ENCODE measurements at regions not wholly inside any gene's neighbourhood (a gene's known extent, or its start where the extent isn't known, plus 50 kb on each side); places are given as distances from the start of the nearest gene placed in this dataset.
"Not testable (repeated sequence)": the region's sequence is repeated elsewhere in the genome, so short reads cannot be mapped to it uniquely, and the experiment has no call there.

DNA sequence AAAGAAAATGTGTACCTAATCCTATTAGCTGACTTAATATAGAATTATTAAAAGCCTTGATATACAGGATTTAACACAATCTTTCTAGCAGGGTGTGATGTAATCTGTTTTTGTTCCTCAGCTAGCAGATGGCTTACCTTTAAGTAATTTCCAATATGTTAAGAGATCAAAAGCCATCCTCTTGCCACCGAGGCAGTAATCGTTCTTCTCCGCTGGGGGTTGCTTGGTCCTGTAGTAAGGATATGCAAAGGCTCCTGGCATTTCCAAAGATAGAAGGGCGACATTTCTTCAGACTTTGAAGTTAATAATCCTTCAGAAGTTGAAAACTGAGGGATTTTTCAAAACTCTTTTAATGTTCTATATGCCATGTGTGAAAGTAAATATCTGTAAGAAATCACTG lies 156.4 kb downstream of the FZD1 start:
- Mint-ChIP-seq H3K4me1 (no peaks in the 10 kb centered on the region), H3K9me3 (peaks cover 0 to 7% (median 0%) of the 10 kb centered on the region in 9 donors), H3K27me3 (peaks cover 2 to 23% (median 6%) of the 10 kb centered on the region in 5 donors), H3K27ac (no peak overlapping the region), H3K4me3 (no peak overlapping the region), H3K36me3 (no peaks in the 10 kb centered on the region)
- ATAC-seq: no peak
- DNase-seq: no peak
- POLR2A ChIA-PET: no interaction called here

DNA sequence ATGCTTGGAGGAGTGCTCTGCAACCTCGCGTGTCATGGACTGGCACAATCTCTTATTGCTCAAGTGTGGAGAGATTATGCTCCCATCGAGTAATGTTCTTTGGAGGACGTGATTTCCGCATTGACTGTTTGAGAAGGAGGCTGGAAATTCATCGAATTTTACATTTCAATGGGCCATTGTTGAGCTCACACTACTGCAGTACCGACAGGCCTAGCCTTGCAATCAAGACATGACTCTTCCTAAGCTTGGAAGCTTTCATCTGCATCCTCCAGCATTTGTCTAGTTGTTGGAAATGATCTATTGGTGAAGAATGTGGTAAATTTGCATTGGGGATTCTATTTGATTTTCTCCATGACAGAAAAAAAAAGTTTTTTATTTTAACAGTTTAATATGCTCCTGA lies 156.8 kb downstream of the FZD1 start:
- H3K27ac Mint-ChIP-seq: no peak overlapping the region
- no peak for ATAC-seq
- H3K4me1 Mint-ChIP-seq: no peaks in the 10 kb centered on the region
- H3K9me3 Mint-ChIP-seq: peaks cover 0 to 7% (median 0%) of the 10 kb centered on the region in 9 donors
- peaks cover 2 to 26% (median 6%) of the 10 kb centered on the region in 5 donors for H3K27me3 Mint-ChIP-seq
- no peaks in the 10 kb centered on the region for H3K36me3 Mint-ChIP-seq
- H3K4me3 Mint-ChIP-seq: no peak overlapping the region
- POLR2A ChIA-PET: no interaction called here
- no peak for DNase-seq

DNA sequence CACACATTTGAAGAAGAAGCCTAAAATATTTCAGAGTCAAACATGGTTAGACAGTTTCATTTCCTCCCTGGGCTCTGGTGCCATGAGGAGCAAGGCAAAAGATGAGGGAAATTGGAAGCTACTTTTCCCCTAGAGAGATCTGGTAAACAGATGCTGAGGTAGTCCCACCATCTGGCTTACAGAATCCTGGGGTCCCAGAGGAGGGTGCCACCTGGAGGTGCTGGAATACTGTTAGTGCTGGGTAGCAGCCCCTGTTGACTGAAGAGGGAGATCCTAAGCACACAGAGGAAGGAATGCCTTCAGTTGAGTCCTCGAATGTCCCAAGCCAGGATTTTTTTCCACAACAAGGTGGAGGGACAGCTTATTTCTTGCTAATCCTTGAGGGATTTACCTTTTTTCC lies 160.1 kb downstream of the FZD1 start:
- Mint-ChIP-seq H3K4me3 (no peak overlapping the region), H3K9me3 (peaks cover 0 to 14% (median 0%) of the 10 kb centered on the region in 9 donors), H3K27me3 (peaks cover 3 to 26% (median 6%) of the 10 kb centered on the region in 5 donors), H3K36me3 (no peaks in the 10 kb centered on the region), H3K27ac (no peak overlapping the region), H3K4me1 (no peaks in the 10 kb centered on the region)
- no peak for ATAC-seq
- POLR2A ChIA-PET: no interaction called here
- DNase-seq: no peak

DNA sequence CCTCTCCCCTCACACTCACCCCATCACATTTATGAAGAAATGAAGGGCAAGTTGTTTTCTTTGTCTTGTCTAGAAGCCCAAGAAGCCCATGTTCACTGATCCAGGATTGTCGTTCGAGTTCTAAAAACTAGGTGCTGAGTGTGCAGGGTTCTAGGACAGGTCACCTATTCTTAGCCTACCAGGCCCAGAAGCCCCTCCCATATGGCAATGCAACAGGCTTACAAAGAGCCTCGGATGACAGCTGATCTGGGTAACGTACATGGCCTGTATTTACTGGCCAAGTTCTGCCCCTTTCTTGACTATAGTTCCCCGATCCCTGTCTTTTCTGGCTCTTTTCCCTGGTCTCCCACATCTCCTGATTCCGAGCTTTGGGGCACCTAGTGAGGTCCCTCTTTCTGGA lies 160.9 kb downstream of the FZD1 start:
- Mint-ChIP-seq H3K4me1 (no peaks in the 10 kb centered on the region), H3K27me3 (peaks cover 3 to 26% (median 6%) of the 10 kb centered on the region in 5 donors), H3K36me3 (no peaks in the 10 kb centered on the region), H3K27ac (no peak overlapping the region), H3K9me3 (peaks cover 0 to 16% (median 0%) of the 10 kb centered on the region in 9 donors), H3K4me3 (no peak overlapping the region)
- DNase-seq (no peak), ATAC-seq (no peak)
- POLR2A ChIA-PET: no interaction called here

DNA sequence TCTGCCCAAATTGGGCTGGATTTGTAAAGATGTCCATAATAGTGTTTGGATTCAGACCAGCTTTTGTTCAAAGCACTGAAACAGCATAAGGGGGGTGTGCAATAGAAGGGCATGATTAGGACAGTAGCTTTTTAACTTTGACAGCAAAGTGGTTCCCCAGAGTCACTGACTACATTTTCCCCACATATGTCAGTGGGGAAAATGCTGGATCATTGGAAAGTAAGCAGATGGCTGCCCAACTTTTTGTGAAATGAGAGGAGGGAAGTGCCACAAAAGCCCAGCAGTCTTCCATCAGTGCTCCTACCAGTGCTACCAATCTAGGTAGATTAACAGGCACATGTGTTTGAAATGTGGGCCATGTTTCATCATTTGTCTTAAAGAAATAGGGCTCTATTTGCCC lies 162.8 kb downstream of the FZD1 start:
- Mint-ChIP-seq H3K9me3 (peaks cover 0 to 15% (median 4%) of the 10 kb centered on the region in 9 donors), H3K4me1 (no peaks in the 10 kb centered on the region), H3K27me3 (peaks cover 3 to 19% (median 6%) of the 10 kb centered on the region in 5 donors), H3K27ac (no peak overlapping the region), H3K4me3 (no peak overlapping the region), H3K36me3 (peaks cover 0 to 2% (median 0%) of the 10 kb centered on the region in 3 donors)
- ATAC-seq: no peak
- POLR2A ChIA-PET: no interaction called here
- DNase-seq: no peak

DNA sequence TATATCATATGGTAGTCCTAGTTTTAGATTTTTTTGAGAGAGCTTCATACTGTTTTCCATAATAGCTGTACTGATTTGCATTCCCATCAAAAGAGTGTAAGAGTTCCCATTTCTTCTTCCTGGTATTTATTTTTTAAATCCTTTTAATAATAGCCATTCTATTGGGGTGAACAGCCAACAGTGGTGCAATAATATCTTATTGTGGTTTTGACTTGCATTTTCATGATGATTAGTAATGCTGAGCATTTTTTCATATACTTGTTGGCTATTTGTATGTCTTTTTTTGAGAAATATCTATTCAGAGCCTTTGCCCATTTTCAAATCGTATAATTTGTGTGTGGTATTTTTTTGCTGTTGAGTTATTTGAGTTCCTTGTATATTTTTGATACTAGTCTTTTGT lies 167.4 kb downstream of the FZD1 start:
- Mint-ChIP-seq H3K4me3 (no peak overlapping the region), H3K36me3 (peaks cover 0 to 4% (median 0%) of the 10 kb centered on the region in 3 donors), H3K9me3 (peaks cover 0 to 26% (median 13%) of the 10 kb centered on the region in 9 donors), H3K4me1 (no peaks in the 10 kb centered on the region), H3K27me3 (peaks cover 0 to 1% (median 0%) of the 10 kb centered on the region in 5 donors), H3K27ac (no peak overlapping the region)
- DNase-seq (no peak), ATAC-seq (no peak)
- POLR2A ChIA-PET: no interaction called here

DNA sequence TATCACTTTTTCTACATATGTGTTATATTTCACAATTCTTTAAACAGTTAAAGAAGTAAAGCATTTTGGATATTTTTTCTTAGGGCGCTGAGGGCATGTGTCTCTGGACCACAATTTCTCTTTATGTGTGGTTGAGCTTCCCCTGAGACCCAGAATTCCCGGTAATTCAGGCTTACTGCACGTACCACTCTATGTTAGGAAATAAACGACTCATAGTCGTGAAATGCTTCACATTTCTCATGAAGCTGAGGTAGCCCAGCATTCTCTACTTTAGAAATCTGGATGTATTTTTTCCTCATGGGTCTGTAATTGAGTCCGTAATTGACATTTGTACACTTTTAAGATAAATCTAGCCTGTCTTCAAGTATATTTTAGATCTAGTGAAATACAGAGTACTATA lies 170.6 kb downstream of the FZD1 start:
- peaks cover 0 to 8% (median 0%) of the 10 kb centered on the region in 3 donors for H3K36me3 Mint-ChIP-seq
- ATAC-seq (no peak), DNase-seq (no peak)
- H3K27me3 Mint-ChIP-seq: peaks cover 0 to 14% (median 3%) of the 10 kb centered on the region in 5 donors
- no peaks in the 10 kb centered on the region for H3K4me1 Mint-ChIP-seq
- H3K9me3 Mint-ChIP-seq: peaks cover 9 to 47% (median 23%) of the 10 kb centered on the region in 9 donors
- no peak overlapping the region for H3K27ac Mint-ChIP-seq
- no peak overlapping the region for H3K4me3 Mint-ChIP-seq
- POLR2A ChIA-PET: no interaction called here

DNA sequence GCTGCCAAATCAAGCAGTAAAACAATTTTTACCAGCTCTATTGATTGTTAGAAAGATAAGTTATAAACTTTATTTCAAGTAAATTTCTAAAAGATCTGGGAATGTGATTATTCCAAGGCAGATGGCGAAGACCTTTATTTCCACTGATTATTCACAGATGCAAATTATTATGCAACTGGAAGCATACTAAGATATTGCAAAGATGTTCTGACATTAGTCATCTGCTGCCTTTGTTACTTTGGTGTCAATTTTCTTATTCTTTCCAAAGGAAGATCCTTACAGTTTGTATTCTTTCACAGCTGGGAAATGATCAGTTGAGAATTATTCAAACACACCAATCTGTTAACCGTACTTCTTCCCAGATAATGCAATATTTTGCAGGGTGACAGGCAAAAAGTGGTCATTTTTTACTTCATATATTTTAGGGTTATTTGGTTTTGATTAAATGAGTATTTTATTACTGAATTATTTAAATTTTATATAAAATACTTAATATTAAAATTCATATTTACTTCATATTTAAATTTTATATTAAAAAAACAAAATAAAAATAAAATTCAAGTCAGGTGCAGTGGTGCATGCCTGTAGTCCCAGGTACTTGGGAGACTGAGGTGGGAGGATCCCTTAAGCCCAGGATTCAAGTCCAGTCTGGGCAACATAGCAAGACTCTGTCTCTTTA lies 171.3 kb downstream of the FZD1 start:
- POLR2A ChIA-PET: no interaction called here
- Mint-ChIP-seq H3K27me3 (peaks cover 0 to 14% (median 3%) of the 10 kb centered on the region in 5 donors), H3K9me3 (peaks cover 14 to 54% (median 28%) of the 10 kb centered on the region in 9 donors), H3K4me1 (no peaks in the 10 kb centered on the region), H3K36me3 (peaks cover 0 to 8% (median 0%) of the 10 kb centered on the region in 3 donors), H3K27ac (no peak overlapping the region), H3K4me3 (no peak overlapping the region)
- no peak for ATAC-seq
- no peak for DNase-seq

DNA sequence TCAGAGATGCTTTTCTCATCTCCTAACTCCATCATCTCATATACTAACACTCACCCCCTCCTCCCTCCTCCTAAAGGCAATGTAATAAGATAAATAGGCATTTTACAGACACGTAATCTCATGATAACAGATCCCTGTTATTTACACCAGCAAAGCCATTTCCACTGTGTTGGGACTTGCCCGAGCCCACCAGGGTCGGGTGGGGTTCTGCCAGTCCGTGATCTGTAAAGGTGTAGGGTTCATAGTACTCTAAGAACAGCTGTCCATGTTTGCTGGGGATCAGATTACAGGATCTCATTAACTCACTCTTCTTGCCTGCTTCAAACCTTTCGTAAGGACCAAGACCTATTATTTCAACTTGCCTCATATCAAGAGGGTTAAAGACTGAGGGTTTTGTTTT lies 172.4 kb downstream of the FZD1 start:
- no peak overlapping the region for H3K27ac Mint-ChIP-seq
- H3K9me3 Mint-ChIP-seq: peaks cover 11 to 55% (median 19%) of the 10 kb centered on the region in 9 donors
- H3K27me3 Mint-ChIP-seq: peaks cover 0 to 14% (median 3%) of the 10 kb centered on the region in 5 donors
- DNase-seq: no peak
- peaks cover 0 to 8% (median 0%) of the 10 kb centered on the region in 3 donors for H3K36me3 Mint-ChIP-seq
- H3K4me1 Mint-ChIP-seq: no peaks in the 10 kb centered on the region
- POLR2A ChIA-PET: no interaction called here
- H3K4me3 Mint-ChIP-seq: no peak overlapping the region
- ATAC-seq: no peak

DNA sequence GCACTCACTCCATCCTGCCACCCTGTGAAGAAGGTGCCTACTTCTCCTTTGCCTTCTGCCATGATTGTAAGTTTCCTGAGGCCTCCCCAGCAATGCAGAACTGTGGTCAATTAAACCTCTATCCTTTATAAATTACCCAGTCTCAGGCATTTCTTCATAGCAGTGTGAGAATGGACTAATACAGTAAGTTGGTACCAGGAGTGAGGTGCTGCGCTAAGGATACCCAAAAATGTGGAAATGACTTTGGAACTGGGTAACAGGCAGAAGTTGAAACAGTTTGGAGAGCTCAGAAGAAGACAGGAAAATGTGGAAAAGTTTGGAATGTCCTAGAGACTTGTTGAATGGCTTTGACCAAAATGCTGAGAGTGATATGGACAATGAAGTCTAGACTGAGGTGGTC lies 176.0 kb downstream of the FZD1 start:
- Mint-ChIP-seq H3K9me3 (peaks cover 13 to 55% (median 23%) of the 10 kb centered on the region in 9 donors), H3K27me3 (peaks cover 0 to 14% (median 4%) of the 10 kb centered on the region in 5 donors)
- H3K36me3 Mint-ChIP-seq, POLR2A ChIA-PET, DNase-seq, H3K4me1 Mint-ChIP-seq, H3K27ac Mint-ChIP-seq, H3K4me3 Mint-ChIP-seq, ATAC-seq: not testable (repeated sequence)

DNA sequence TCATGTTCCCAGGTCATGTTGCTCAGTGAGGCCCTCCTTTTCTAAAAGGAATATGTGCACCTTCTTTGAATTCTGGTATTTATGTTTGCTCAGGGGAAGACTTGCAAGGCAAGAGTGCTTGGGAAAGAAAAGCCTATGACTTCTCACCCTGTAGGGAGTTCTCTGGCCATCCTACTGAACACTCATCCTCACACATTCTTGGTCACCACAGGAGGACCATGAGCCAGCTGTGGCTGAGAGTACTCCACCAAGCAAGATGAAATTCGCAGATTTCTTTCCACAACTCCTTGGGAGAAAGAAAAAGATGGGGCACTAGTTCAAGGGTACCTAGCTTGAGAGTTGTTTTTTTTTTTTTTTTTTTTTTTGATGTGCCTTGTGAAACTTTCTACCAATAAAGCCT lies 179.6 kb downstream of the FZD1 start:
- Mint-ChIP-seq H3K27me3 (peaks cover 0 to 1% (median 0%) of the 10 kb centered on the region in 5 donors), H3K4me3 (no peak overlapping the region), H3K27ac (no peak overlapping the region), H3K9me3 (peaks cover 12 to 61% (median 26%) of the 10 kb centered on the region in 9 donors), H3K4me1 (no peaks in the 10 kb centered on the region), H3K36me3 (peaks cover 0 to 7% (median 0%) of the 10 kb centered on the region in 3 donors)
- DNase-seq: no peak
- POLR2A ChIA-PET: no interaction called here
- ATAC-seq: no peak

DNA sequence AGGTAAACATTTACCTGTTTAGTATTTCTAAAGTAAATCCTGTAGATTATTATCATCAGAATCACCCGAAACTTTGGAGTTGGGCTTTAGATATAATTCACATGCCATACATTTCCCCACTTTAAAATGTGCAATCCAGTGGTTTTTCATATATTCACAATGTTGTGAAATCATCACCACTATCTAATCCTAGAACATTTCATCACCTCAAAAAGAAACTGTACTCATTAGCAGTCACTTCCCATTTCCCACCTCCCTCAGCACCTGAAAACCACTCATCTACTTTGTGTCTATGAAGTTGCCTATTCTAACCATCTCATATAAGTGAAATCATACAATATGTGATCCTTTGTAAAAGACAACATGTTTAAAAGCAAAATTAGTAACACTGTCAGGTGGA lies 182.6 kb downstream of the FZD1 start:
- peaks cover 10 to 56% (median 25%) of the 10 kb centered on the region in 9 donors for H3K9me3 Mint-ChIP-seq
- POLR2A ChIA-PET: no interaction called here
- H3K27me3 Mint-ChIP-seq: peaks cover 0 to 1% (median 0%) of the 10 kb centered on the region in 5 donors
- H3K27ac Mint-ChIP-seq: no peak overlapping the region
- H3K4me3 Mint-ChIP-seq: no peak overlapping the region
- H3K4me1 Mint-ChIP-seq: no peaks in the 10 kb centered on the region
- peaks cover 0 to 8% (median 0%) of the 10 kb centered on the region in 3 donors for H3K36me3 Mint-ChIP-seq
- no peak for ATAC-seq
- no peak for DNase-seq

DNA sequence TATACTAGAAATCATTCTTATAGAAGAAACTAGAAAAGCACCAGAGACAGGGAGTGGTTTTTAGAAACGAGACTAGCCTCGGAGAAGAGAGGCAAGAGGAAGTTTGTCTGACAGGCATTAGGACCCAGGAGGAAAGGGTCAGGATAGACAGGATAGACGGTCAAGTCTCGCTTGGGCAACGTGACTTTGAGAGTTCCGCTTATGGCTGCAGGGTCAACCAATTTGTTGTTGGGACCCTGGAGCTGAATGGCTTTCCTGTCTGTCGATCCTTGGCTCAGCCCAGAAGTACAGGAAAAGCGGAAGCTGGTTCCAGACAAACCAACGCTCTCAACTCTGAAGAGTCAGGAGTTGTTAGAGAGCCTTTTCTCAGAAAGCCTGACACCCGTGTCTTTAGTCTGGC lies 191.2 kb downstream of the FZD1 start:
- H3K4me1 Mint-ChIP-seq: no peaks in the 10 kb centered on the region
- H3K9me3 Mint-ChIP-seq: peaks cover 9 to 39% (median 17%) of the 10 kb centered on the region in 9 donors
- POLR2A ChIA-PET: no interaction called here
- DNase-seq (no peak), ATAC-seq (no peak)
- no peak overlapping the region for H3K4me3 Mint-ChIP-seq
- no peaks in the 10 kb centered on the region for H3K27me3 Mint-ChIP-seq
- H3K36me3 Mint-ChIP-seq: peaks cover 0 to 15% (median 0%) of the 10 kb centered on the region in 3 donors
- no peak overlapping the region for H3K27ac Mint-ChIP-seq

DNA sequence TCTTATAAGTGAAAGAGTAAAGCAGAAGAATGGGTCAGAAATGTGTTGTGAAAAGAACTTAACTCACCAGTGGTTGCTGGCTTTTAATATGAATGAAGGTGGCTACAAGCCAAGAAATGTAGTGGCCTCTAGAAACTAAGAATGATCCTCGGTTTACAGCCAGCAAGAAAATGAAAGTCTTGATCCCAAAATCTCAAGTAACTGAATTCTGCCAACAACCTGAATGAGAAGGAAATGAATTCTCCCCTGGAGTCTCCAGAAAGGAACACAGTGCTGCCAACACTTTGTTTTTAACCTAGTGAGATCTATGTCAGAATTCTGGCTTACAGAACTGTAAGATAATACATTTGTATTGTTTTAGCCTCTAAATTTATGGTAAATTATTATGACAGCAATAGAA lies 193.0 kb downstream of the FZD1 start:
- H3K27ac Mint-ChIP-seq: no peak overlapping the region
- no peaks in the 10 kb centered on the region for H3K27me3 Mint-ChIP-seq
- H3K9me3 Mint-ChIP-seq: peaks cover 7 to 36% (median 17%) of the 10 kb centered on the region in 9 donors
- POLR2A ChIA-PET: no interaction called here
- no peak for DNase-seq
- no peak overlapping the region for H3K4me3 Mint-ChIP-seq
- no peaks in the 10 kb centered on the region for H3K4me1 Mint-ChIP-seq
- ATAC-seq: no peak
- peaks cover 0 to 15% (median 0%) of the 10 kb centered on the region in 3 donors for H3K36me3 Mint-ChIP-seq
